Testis (tissue), 2 donors: ENCODE measurements at regions not wholly inside any gene's neighbourhood (a gene's known extent, or its start where the extent isn't known, plus 50 kb on each side); places are given as distances from the start of the nearest gene placed in this dataset.
A peak's percentile ranks its signal among the peaks of the same experiment; 100 is the strongest.

Experiments
- DNase-seq: peaks from one replicate; pipeline ENCODE4 v3.0.0-alpha.2; 2019
- H3K27ac ChIP-seq, 2 donors: fragments of 200-600 bp; sonication (generic); one replicate each; pipeline ENCODE4 v1.5.1; 2019
- H3K27me3 ChIP-seq: fragments of 200-600 bp; sonication (generic); one replicate; pipeline ENCODE4 v1.5.1; 2019
- H3K36me3 ChIP-seq: fragments of 200-600 bp; sonication (generic); one replicate; pipeline ENCODE4 v1.5.1; 2017; ENCODE audit warnings: low read depth; ENCODE audit errors: missing control alignments
- H3K4me1 ChIP-seq: fragments of 200-600 bp; sonication (generic); one replicate; pipeline ENCODE4 v1.5.1; 2019
- H3K4me3 ChIP-seq, 2 donors: fragments of 200-600 bp; sonication (generic); one replicate each; pipeline ENCODE4 v1.5.1; 2017 to 2019
- H3K9me3 ChIP-seq: fragments of 200-600 bp; sonication (generic); one replicate; pipeline ENCODE4 v1.5.1; 2017
- CTCF ChIP-seq, 3 experiments: fragments of 450-650 bp in 2 of 3; fragments of 200-600 bp in 1 of 3; sonication (generic) in 1 of 3; IDR thresholded peaks; one replicate each; pipeline ENCODE4 v1.5.1; 2016 to 2019; ENCODE audit warnings: antibody characterized with exemption in 3 of 3, mild to moderate bottlenecking in 2 of 3, moderate library complexity in 1 of 3
- POLR2A ChIP-seq: fragments of 450-650 bp; IDR thresholded peaks from one replicate; pipeline ENCODE4 v1.6.1; 2017; ENCODE audit warnings: antibody characterized with exemption, mild to moderate bottlenecking, moderate library complexity
- WGBS, 2 donors: methylation state at CpG; one replicate each; pipeline ENCODE4 v1.1.5; 2018; 5-methylcytosine and 5-hydroxymethylcytosine counted together
- intact Hi-C: fragments of 100-400 bp; cut with DNase I; formaldehyde crosslinking; loops from one replicate; pipeline ENCODE4 v1.15.1; 2023; ENCODE audit warnings: low total_unique reads

GRCh38 chr2:7419186-7419585 lies 502.0 kb downstream of the RNF144A start:
- Histone ChIP-seq H3K4me3 (no peak overlapping the region), H3K36me3 (no peaks in the 10 kb centered on the region), H3K4me1 (no peaks in the 10 kb centered on the region), H3K27me3 (no peaks in the 10 kb centered on the region), H3K9me3 (no peaks in the 10 kb centered on the region), H3K27ac (no peak overlapping the region)
- DNase-seq, result no peak
- TF ChIP-seq CTCF (IDR thresholded peaks at IDR 0.05) (no peak), POLR2A (no peak)
- WGBS, 2 donors, result 78 to 90% methylated on average over 1 of the region's 1 CpG
- intact Hi-C loops, result no loop called here

- Histone ChIP-seq H3K4me3 (no peak overlapping the region), H3K9me3 (no peaks in the 10 kb centered on the region), H3K27ac (no peak overlapping the region), H3K4me1 (no peaks in the 10 kb centered on the region), H3K27me3 (no peaks in the 10 kb centered on the region), H3K36me3 (no peaks in the 10 kb centered on the region)
- no peak for DNase-seq
- intact Hi-C loops, result no loop called here
- WGBS, 2 donors, result 65 to 79% methylated on average over 1 of the region's 1 CpG
- TF ChIP-seq CTCF (IDR thresholded peaks at IDR 0.05), result no peak
- TF ChIP-seq POLR2A, result no peak
Observed at GRCh38 chr2:7419814-7420311, 502.7 kb downstream of the RNF144A start.

- intact Hi-C loops, result no loop called here
- H3K27ac ChIP-seq, result no peak overlapping the region
- H3K4me3 ChIP-seq, result no peak overlapping the region
- WGBS, 2 donors, result 72 to 74% methylated on average over 6 of the region's 6 CpGs
- TF ChIP-seq POLR2A (no peak), CTCF (IDR thresholded peaks at IDR 0.05) (no peak)
- H3K9me3 ChIP-seq, result no peaks in the 10 kb centered on the region
- H3K27me3 ChIP-seq, result no peaks in the 10 kb centered on the region
- no peak for DNase-seq
- H3K4me1 ChIP-seq, result no peaks in the 10 kb centered on the region
- no peaks in the 10 kb centered on the region for H3K36me3 ChIP-seq
Observed at GRCh38 chr2:7420530-7420929, 503.3 kb downstream of the RNF144A start.

- Histone ChIP-seq H3K27me3 (no peaks in the 10 kb centered on the region), H3K9me3 (no peaks in the 10 kb centered on the region), H3K4me3 (no peak overlapping the region), H3K27ac (no peak overlapping the region), H3K36me3 (no peaks in the 10 kb centered on the region), H3K4me1 (no peaks in the 10 kb centered on the region)
- no peak for DNase-seq
- WGBS, 2 donors, result 65 to 67% methylated on average over 4 of the region's 4 CpGs
- TF ChIP-seq POLR2A (no peak), CTCF (IDR thresholded peaks at IDR 0.05) (no peak)
- intact Hi-C loops, result no loop called here
Observed at GRCh38 chr2:7424481-7424880, 507.3 kb downstream of the RNF144A start.

GRCh38 chr2:7427293-7428060 lies 510.3 kb downstream of the RNF144A start:
- H3K27ac ChIP-seq, result no peak overlapping the region
- 47 to 56% methylated on average over 8 of the region's 8 CpGs for WGBS, 2 donors
- TF ChIP-seq CTCF (IDR thresholded peaks at IDR 0.05) (peak; percentile 29 to 79 (median 73)), POLR2A (no peak)
- no peak overlapping the region for H3K4me3 ChIP-seq
- H3K36me3 ChIP-seq, result no peaks in the 10 kb centered on the region
- intact Hi-C loops, result no loop called here
- no peak for DNase-seq
- H3K4me1 ChIP-seq, result peaks cover 8% of the 10 kb centered on the region
- no peaks in the 10 kb centered on the region for H3K27me3 ChIP-seq
- H3K9me3 ChIP-seq, result no peaks in the 10 kb centered on the region
